ENCODE measurements at regions not wholly inside any gene's neighbourhood (a gene's known extent, or its start where the extent isn't known, plus 50 kb on each side); places are given as distances from the start of the nearest gene placed in this dataset.

GRCh38 chr2:30365201-30365600 is 81.8 kb upstream of the LCLAT1 start:
- no peak overlapping the region for H3K4me3 ChIP-seq (ENCODE audit: low read depth, low read length)
- TF ChIP-seq, protein P1, sequence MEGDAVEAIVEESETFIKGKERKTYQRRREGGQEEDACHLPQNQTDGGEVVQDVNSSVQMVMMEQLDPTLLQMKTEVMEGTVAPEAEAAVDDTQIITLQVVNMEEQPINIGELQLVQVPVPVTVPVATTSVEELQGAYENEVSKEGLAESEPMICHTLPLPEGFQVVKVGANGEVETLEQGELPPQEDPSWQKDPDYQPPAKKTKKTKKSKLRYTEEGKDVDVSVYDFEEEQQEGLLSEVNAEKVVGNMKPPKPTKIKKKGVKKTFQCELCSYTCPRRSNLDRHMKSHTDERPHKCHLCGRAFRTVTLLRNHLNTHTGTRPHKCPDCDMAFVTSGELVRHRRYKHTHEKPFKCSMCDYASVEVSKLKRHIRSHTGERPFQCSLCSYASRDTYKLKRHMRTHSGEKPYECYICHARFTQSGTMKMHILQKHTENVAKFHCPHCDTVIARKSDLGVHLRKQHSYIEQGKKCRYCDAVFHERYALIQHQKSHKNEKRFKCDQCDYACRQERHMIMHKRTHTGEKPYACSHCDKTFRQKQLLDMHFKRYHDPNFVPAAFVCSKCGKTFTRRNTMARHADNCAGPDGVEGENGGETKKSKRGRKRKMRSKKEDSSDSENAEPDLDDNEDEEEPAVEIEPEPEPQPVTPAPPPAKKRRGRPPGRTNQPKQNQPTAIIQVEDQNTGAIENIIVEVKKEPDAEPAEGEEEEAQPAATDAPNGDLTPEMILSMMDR (IDR thresholded peaks at IDR 0.05; ENCODE audit: control insufficient read depth, extremely low read depth, insufficient read depth): no peak
- no peak for DNase-seq (ENCODE audit: low read depth)

DNA sequence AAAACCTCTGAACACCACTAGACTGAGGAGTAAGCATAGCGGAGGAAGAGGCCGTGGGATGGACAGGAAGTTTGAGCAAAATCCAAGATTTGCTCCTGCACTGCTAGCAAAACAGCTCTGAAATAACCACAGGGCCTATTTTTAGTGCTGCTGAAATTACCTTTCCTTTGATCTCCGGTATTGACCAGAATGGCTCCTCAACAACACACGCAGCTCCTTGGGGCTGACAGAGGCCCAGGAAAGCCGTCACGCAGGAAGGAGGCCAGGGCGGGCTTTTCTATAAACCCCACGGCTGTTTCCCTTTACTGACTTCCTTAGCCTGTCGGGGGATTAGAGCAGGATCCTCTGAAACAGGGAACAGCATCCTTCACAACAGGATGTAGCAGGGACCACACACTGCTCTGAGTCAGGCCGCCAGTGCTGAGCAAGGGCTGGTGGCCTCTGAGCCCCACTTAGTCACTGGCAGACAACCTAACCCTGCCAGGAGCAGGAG is 80.8 kb upstream of the LCLAT1 start:
- TF ChIP-seq, protein P1 (IDR thresholded peaks at IDR 0.05; ENCODE audit: control insufficient read depth, extremely low read depth, insufficient read depth): no peak
- DNase-seq (ENCODE audit: low read depth): no peak
- no peak overlapping the region for H3K4me3 ChIP-seq (ENCODE audit: low read depth, low read length)

GRCh38 chr2:30367232-30368070 is 79.6 kb upstream of the LCLAT1 start:
- no peak overlapping the region for H3K4me3 ChIP-seq (ENCODE audit: low read depth, low read length)
- no peak for DNase-seq (ENCODE audit: low read depth)
- TF ChIP-seq, protein P1 (IDR thresholded peaks at IDR 0.05; ENCODE audit: control insufficient read depth, extremely low read depth, insufficient read depth): no peak

- TF ChIP-seq, protein P1 (IDR thresholded peaks at IDR 0.05; ENCODE audit: control insufficient read depth, extremely low read depth, insufficient read depth): no peak
- H3K4me3 ChIP-seq (ENCODE audit: low read depth, low read length): no peak overlapping the region
- DNase-seq (ENCODE audit: low read depth): no peak
These were observed 78.8 kb upstream of the LCLAT1 start for GRCh38 chr2:30368258-30368657.

- H3K4me3 ChIP-seq (ENCODE audit: low read depth, low read length): no peak overlapping the region
- TF ChIP-seq, protein P1 (IDR thresholded peaks at IDR 0.05; ENCODE audit: control insufficient read depth, extremely low read depth, insufficient read depth): no peak
- no peak for DNase-seq (ENCODE audit: low read depth)
These were observed 75.9 kb upstream of the LCLAT1 start for GRCh38 chr2:30371028-30371689.

GRCh38 chr2:30371772-30372373 is 75.2 kb upstream of the LCLAT1 start:
- DNase-seq (ENCODE audit: low read depth): peak; percentile 8
- TF ChIP-seq, protein P1 (IDR thresholded peaks at IDR 0.05; ENCODE audit: control insufficient read depth, extremely low read depth, insufficient read depth): no peak

More at GRCh38 chr2:30371772-30372373, 75.2 kb upstream of the LCLAT1 start:
- no peak overlapping the region for H3K4me3 ChIP-seq (ENCODE audit: low read depth, low read length)
